Right ventricle myocardium inferior (tissue), 1 donor: ENCODE measurements at regions not wholly inside any gene's neighbourhood (a gene's known extent, or its start where the extent isn't known, plus 50 kb on each side); places are given as distances from the start of the nearest gene placed in this dataset.
A peak's percentile ranks its signal among the peaks of the same experiment; 100 is the strongest.
"Not testable (repeated sequence)": the region's sequence is repeated elsewhere in the genome, so short reads cannot be mapped to it uniquely, and the experiment has no call there.

ENCODE experiments used
- ATAC-seq: fragments of 200-7000 bp; cut with Tn5 transposase; one replicate; pipeline ENCODE4 v1.9.1; 2020; ENCODE audit warnings: mild to moderate bottlenecking, moderate library complexity
- DNase-seq: peaks from one replicate; pipeline ENCODE4 v3.0.0; 2021; ENCODE audit errors: missing footprints
- intact Hi-C: fragments of 100-400 bp; cut with DNase I; formaldehyde crosslinking; loops from one replicate; pipeline ENCODE4 v1.11.0; 2022
- donor health status: DM: no; HTN: yes; CAD: no; lungs with severe emphysema.

DNA sequence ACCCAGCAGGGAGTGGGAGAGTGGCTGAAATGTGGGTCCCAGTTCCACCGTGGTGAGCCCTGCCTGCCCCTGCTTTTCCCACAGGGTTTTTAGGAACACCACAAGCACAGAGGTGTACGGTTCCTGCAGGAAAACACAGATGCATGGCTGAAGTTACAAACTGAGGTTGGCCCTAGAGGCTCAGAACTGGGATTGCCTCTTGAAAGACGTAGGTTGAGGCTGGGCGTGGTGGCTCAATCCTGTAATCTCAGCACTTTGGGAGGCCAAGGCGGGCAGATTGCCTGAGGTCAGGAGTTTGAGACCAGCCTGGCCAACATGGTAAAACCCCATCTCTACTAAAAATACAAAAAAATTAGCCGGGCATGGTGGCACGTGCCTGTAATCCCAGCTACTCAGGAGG is 121.4 kb upstream of the KIF5B start:
- DNase-seq, intact Hi-C loops, ATAC-seq: not testable (repeated sequence)

DNA sequence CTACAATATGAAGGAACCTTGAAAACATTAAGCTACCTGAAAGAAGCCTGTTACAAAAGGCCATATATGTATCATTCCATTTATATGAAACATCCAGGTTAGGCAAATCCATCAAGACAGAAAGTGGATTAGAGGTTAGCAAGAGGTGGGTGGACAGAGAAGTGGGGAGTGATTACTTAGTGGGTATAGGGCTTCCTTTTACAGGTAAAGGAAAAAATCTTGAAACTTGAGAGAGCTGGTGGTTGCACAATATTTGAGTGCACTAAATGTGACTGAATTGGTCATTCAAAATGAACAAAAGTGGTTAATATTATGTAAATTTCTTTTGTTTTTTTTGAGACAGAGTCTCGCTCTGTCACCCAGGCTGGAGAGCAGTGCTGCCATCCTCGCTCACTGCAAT is 119.4 kb upstream of the KIF5B start:
- intact Hi-C loops, result no loop called here
- ATAC-seq, result no peak
- no peak for DNase-seq

DNA sequence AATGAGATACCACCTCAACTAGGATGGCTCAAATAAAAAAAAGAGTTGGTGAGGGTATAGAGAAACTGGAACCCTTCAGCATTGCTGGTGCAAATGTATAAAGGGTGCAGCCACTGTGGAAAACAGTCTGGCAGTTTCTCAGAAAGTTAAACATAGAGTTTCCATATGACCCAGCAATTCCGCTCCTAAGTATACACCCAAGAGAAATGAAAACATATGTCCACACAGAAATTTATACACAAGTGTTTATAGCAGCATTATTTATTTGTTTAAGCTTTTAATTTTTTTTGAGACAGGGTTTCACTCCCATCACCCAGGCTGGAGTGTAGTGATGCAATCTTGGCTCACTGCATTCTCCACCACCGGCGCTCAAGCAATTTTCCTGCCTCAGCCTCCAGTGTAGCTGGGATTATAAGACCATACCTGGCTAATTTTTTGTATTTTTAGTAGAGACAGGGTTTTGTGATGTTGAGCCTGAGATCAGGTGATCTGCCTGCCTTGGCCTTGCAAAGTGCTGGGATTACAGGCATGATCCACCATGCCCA is 118.2 kb upstream of the KIF5B start:
- intact Hi-C loops, result no loop called here
- DNase-seq (no peak), ATAC-seq (no peak)

DNA sequence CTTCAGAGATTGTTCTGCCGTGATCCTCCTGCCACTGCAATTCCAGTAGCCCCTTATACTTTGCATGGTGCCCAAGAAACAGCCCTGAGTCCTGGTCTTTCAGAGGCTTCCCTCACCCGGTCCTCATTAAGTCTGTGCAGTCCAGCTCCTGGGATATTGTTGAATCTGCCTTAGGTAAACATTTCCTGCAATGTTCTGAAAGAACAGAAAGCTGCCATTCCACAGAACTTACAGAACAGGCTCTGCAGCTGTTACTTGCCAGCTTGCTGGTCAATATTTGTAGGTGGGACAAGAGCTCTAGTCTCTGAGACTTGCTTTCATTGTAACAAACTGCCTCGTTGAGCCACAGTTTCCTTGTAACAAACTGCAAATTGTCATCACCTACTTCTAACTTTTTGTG is 115.0 kb upstream of the KIF5B start:
- no peak for DNase-seq
- ATAC-seq, result no peak
- intact Hi-C loops, result no loop called here

DNA sequence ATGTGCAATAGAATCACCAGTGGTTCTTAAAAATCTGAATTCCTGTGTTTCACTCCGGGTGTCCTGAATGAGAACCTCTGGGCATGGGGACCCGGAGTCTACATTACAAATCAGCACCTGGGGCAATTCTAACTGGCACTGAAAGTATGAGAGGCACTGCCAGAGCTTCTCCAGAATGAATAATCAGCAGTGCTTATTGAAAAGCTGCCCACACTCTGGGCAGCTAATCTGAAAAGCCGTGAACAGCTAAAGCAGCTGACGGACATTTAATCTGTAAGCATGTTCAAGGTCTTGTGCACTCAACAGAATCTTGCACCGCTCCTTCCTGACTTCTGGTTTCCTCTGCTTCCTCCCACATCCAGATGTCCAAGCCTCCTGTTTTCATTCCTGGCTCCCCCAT is 113.3 kb upstream of the KIF5B start:
- DNase-seq (no peak), ATAC-seq (peak; percentile 70)
- intact Hi-C loops, result loop anchor here (10.0 kb wide), 1 partner anchor 1555 kb away; no protein-coding TSS in a partner anchor

DNA sequence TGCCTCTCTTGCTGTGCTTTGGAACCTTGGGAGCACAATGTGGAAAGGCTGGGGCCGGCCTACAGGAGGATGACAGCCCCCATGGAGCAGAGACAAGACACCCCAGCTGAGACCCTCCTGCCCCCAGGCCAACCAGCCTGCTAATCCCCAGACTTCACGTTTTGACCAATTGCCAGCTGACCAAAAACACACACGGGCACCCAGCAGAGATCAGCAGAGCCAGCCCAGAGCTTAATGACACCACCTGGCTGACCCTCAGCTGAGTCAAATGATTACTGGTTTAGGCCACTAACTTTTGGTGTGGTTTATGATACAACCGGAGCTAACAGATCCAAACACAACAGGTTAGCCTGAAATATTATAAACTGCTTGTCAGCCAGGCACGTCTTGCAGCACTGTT is 111.2 kb upstream of the KIF5B start:
- DNase-seq (no peak), ATAC-seq (no peak)
- intact Hi-C loops, result loop anchor here (10.0 kb wide), 1 partner anchor 1553 kb away; no protein-coding TSS in a partner anchor

DNA sequence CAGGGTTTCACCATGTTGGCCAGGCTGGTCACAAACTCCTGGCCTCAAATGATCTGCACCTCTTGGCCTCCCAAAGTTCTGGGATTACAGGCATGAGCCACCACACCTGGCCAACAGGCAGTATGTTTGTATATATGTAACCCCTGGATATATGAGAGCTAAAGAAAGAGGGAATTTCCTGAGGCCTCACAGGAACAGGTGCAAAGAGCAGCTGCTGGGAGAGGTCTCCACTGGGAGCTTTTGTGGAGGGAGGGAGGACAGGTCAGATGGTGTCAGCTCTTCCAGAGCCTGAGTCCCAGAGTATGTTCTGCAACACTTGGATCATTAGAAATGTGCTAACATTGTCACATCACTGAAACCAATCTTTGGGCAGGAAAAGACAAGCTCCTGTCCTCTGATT is 110.1 kb upstream of the KIF5B start:
- intact Hi-C loops, result loop anchor here (10.0 kb wide), 1 partner anchor 1552 kb away; no protein-coding TSS in a partner anchor
- ATAC-seq, result no peak

DNA sequence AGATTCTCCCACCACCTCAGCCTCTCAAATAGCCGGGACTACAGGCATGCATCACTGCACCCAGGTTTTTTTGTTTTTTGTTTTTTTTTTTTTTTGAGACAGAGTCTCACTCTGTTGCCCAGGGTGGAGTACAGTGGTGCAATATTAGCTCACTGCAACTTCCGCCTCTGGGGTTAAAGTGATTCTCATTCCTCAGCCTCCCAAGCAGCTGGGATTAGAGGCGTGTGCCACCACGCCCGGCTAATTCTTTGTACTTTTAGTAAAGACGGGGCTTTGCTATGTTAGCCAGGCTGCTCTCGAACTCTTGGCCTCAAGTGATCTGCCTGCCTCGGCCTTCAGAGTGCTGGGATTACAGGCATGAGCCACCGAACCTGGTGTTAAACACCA is 107.5 kb upstream of the KIF5B start:
- DNase-seq (no peak), ATAC-seq (no peak)

More for the DNA sequence above, 110.1 kb upstream of the KIF5B start:
- no peak for DNase-seq

DNA sequence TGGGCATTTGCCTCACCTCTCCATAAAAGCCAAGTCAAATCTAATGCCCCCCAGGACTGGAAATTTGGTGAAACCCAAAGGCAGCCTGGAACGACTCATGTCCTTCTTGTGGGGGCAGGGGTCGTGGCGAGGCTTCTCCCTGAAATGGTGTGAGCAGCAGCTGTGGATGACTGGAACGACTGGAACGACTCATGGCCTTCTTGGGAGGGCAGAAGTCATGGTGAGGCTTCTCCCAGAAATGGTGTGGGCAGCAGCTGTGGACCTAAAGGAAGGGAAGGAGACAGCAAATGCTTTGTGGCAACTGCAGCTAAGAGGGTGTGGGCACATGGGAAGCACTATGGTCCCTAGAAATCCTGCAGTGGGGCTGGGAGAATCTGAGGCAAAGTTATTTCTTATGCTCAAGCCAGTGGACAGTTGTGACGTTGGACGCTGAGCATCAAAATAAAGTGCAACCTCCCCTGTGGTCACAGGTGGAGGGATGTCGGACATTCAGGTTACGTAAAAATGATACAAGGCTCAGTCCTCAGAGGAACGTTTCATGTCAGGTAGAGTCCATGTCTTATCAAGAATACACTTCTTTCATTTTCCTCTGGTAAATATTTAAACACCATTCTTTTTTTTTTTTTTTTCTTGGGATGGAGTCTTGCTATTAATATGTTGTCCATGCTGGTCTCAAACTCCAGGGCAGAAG is 107.0 kb upstream of the KIF5B start:
- no peak for DNase-seq
- intact Hi-C loops, result loop anchor here (10.0 kb wide), 1 partner anchor 1548 kb away; no protein-coding TSS in a partner anchor
- ATAC-seq, result no peak

More for the DNA sequence above, 107.5 kb upstream of the KIF5B start:
- intact Hi-C loops, result loop anchor here (10.0 kb wide), 1 partner anchor 1549 kb away; no protein-coding TSS in a partner anchor

DNA sequence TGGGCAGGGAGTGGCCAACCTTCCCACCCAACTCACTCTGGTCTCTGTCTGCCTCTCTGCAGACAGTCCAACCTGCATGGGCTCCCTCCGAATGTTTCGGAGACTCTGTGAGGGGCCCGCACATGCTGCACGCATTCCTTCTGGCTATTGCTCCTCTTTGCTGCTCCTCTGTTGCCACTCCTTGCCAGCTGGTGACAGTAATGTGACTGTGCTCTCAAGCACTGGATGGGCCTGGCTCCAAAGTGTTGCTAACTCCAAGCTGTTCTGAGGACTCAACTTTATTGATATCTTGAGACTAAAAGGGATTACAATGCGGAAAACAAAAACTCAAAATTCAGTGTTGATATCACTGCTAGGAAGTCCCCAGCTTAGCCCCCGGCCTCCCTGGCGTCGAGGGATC is 105.4 kb upstream of the KIF5B start:
- intact Hi-C loops, result loop anchor here (10.0 kb wide), 1 partner anchor 1547 kb away; no protein-coding TSS in a partner anchor
- ATAC-seq (peak; percentile 80), DNase-seq (no peak)

DNA sequence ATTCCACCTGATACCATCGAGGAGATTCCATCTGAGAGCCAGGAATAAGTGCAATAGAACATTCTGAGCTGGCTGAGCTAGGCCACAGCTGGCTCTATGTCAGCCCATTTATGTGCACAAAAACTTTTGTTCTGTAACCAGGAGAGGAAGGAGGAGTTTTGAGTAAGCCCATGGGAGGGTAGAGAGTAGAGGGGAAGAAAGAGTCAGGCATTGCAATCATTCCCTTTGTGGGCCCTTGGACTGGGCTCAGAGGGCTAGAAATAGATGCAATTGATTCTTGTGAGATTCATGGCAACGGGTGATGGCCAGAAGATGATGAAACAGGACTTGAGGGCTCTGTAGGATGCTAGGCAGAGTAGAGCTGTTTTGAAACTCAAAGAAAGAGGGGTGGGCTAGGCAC is 104.6 kb upstream of the KIF5B start:
- intact Hi-C loops, result loop anchor here (10.0 kb wide), 1 partner anchor 1546 kb away; no protein-coding TSS in a partner anchor
- DNase-seq (no peak), ATAC-seq (no peak)

DNA sequence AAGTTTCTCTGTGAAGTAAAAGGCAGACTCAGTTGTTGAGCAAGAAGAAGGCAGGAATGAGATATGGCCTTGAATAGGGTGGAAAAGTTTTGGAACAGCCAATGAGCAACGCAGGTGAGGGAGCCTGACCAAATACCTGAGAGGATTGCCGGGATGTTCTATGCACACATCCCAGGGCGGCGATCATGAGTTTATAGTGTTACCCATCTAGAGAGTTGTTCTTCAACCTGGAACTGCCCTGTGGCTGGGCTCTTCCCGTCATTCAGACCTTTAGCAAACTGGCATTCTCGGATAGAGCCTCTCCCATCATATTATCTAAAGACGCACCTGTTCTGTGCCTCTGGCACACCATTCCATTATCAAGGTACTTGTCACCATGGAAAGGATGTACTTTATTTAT is 103.0 kb upstream of the KIF5B start:
- DNase-seq (no peak), ATAC-seq (no peak)
- intact Hi-C loops, result no loop called here

DNA sequence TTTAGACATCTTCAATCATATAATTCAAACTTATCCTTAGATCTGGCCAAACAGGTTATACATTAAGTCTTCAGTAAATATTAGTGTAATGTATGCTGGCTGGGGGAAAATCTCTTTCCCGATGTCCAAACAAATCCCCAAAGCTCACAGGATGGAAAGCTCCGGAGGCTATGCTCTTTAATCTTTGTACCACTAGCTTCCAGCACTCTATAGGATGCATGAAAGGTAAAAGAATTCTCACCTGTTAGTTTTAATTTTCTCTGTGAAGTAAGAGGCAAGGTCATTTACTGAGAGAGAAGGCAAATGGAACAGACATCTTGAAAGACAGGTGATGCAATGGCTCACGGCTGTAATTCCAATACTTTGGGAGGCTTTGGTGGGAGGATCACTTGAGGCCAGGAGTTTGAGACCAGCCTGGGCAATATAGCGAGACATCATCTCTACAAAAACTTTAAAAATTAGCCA is 99.8 kb upstream of the KIF5B start:
- intact Hi-C loops, result no loop called here
- DNase-seq, result no peak
- no peak for ATAC-seq

DNA sequence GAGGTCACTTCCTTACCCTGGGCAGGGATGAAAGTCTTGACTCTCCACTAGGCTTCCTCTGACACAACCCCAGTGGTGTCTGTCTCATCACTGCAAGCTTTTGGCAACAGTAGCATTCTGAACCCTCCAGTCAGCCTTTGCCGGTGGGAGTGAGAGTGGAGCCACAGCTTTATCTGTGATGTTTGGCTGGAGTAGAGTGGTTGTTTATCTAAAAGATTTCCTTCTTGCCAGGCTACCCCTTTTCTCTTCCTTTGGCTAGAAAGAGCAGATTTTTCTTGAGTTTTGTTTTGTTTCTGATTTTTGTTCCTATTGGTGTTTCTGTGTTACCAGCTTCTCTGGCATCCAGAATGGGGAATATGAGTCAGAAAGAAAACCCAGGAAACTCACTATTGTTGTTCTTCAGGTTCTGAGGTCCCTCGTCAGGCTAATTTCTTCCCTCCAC is 98.9 kb upstream of the KIF5B start:
- no peak for ATAC-seq
- intact Hi-C loops, result no loop called here
- DNase-seq, result no peak

DNA sequence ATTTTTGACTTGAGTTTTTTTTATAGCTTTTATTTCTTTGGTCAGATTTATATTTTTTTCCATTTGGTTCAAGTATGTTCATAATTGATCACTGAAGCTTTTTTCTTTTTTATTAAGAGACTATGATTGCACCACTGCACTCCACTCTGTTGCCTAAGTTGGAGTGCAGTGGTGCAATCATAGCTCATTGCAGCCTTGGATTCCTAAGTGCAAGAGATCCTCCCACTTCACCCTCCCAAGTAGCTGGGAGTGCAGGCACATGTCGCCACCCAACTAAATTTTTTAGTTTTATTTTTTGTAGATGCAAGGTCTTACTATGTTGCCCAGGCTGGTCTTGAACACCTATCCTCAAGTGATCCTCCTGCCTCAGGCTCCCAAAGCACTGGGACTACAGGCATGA is 97.7 kb upstream of the KIF5B start:
- ATAC-seq (no peak), DNase-seq (no peak)
- intact Hi-C loops, result no loop called here

DNA sequence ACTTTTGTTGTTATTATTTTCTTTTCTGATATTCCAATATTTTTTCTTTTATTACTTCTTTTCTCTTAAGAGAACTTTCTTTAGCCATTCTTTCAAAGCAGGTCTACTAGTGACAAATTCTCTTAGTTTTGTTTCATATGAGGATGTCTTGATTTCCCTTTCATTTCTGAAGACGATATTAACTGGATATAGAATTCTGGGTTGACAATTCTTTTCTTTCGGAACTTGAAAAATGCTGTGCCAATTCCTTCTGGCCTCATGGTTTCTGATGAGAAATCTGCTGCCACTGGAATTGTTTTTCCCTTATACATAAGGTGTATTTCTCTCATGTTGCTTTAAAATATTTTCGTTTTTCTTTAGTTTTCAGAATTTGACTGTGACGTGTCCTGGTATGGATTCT is 97.0 kb upstream of the KIF5B start:
- no peak for ATAC-seq

DNA sequence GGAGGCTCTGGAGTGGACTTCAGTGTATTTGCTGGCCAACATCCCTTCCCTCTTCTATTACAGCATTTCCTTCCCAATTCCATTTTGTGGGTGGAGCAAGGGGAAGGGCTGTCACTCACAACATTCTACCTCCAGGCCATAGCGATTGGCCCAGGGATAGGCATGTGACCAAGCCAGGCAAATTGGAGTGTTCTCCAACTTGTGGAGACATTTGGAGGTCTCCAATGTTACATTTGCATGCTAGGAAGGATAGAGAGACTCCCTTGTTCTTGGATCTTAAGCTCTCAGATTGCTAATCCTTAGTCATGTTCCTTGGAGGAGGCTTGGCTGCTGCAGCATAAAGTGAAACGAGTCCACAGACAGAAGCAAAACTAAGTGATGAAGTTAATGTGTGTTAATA is 95.6 kb upstream of the KIF5B start:
- intact Hi-C loops, result no loop called here
- ATAC-seq, result no peak
- DNase-seq, result no peak

More for the DNA sequence above, 97.0 kb upstream of the KIF5B start:
- intact Hi-C loops, result no loop called here
- no peak for DNase-seq

DNA sequence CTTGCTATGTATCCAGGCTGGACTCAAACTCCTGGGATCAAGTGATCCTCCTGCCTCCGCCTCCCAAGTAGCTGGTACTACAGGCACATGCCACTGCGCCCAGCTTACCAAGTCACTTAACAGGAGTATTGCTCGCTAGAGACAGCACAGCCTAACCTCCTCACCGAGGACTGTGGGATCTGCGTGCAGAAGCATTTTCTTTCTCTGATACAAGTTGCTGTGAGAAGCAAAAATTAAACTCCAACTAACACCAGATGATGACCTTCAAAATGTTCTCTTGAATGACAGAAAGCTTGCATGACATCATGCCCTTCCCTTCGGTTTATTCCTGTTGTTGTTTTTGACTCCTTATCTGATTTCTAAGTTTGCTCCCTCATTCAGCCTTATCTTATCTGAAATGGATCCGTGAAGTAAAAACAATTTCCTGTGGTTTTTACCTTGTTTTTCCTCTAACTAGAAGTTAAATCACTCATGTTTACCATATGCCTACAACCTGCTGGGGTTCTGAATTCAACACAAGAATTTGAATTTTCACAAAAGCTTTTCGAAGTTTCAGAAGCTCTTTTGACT is 94.4 kb upstream of the KIF5B start:
- DNase-seq (no peak), ATAC-seq (no peak)
- intact Hi-C loops, result no loop called here

DNA sequence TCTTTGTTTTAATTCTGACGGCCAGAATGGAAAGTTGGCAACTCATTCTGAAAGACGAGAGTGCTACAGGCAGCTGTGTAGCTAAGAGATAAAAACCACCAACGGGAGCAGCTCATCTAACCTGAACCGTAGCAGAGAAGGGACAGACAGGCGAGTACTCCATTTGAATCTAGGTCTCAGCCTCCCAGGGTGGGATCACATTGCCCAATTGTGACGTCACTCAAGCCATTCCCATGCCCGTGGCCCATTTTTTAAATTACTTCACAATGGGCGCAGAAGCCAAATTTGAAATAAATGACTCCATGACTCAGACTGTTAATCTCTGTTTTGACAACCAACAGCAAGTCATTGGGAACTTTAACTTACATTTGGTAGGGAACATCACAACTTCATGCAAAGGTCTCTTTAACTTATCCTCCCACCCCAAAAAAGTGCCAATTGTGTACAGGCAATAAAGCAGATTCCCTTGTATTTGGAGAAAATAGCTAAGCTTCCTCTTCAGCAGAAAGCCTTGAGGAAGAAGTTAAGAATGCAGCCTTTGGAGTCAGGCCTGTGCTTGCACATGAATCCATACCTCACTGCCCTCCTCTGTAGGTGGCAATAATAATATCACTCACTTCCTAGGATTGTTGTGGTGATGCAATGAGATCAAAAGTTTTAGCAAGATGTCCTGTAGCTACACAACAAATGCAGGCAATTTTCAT is 93.2 kb upstream of the KIF5B start:
- DNase-seq, result no peak
- intact Hi-C loops, result loop anchor here (5.0 kb wide), 1 partner anchor 92 kb away; the partner anchor contains the start of gene KIF5B
- ATAC-seq, result peak; percentile 94
